ENCODE measurements at regions not wholly inside any gene's neighbourhood (a gene's known extent, or its start where the extent isn't known, plus 50 kb on each side); places are given as distances from the start of the nearest gene placed in this dataset.

- TF ChIP-seq CTCF (IDR thresholded peaks at IDR 0.05) (no peak), EZH2phosphoT487 (IDR thresholded peaks at IDR 0.05) (no peak), EZH2 (IDR thresholded peaks at IDR 0.05) (no peak)
Measured at GRCh38 chr6:94394822-94395221, 975.5 kb upstream of the EPHA7 start.

All from neural progenitor cell (in vitro differentiated cells).